B cell (primary cell): ENCODE measurements at regions not wholly inside any gene's neighbourhood (a gene's known extent, or its start where the extent isn't known, plus 50 kb on each side); places are given as distances from the start of the nearest gene placed in this dataset.

Experiments
- ATAC-seq: fragments of 200-7000 bp; cut with Tn5 transposase; one replicate; pipeline ENCODE4 v1.10.0; 2021; ENCODE audit warnings: low read depth, mild to moderate bottlenecking, moderate number of reproducible peaks, moderate library complexity
- CTCF ChIA-PET: fragments of 350-600 bp; sonication (Branson Sonifier 250); formaldehyde crosslinking; loops from one replicate; lab custom pipeline; 2021; ENCODE audit warnings: antibody characterized with exemption, inconsistent platforms; lab: Charles Lee
- POLR2A ChIA-PET: fragments of 350-600 bp; sonication (Branson Sonifier 250); formaldehyde crosslinking; loops from one replicate; lab custom pipeline; 2021; ENCODE audit warnings: antibody characterized with exemption; lab: Charles Lee
- DNase-seq: peaks from one replicate; pipeline ENCODE4 v3.0.0; 2013
- H2AFZ ChIP-seq: 2 replicates; pipeline ENCODE4 v1.6.1; 2012; ENCODE audit warnings: mild to moderate bottlenecking, low read depth, low read length; ENCODE audit not compliant: insufficient read depth, poor library complexity, severe bottlenecking
- H3K27ac ChIP-seq, 2 donors: 1 replicate in 1 of 2; 2 replicates in 1 of 2; pipeline ENCODE4 v1.5.1; 2012 to 2013; ENCODE audit warnings: low read length in 2 of 2, mild to moderate bottlenecking in 2 of 2, moderate library complexity in 1 of 2
- H3K27me3 ChIP-seq, 4 experiments: fragments of 200-600 bp in 1 of 4; sonication (generic) in 1 of 4; replicated peaks in 1 of 4; 1 replicate in 2 of 4; 2 replicates in 2 of 4; pipeline versions ENCODE4 v1.6.1 to v1.7.0; 2013 to 2016; ENCODE audit warnings: low read length in 3 of 4, mild to moderate bottlenecking in 2 of 4, mixed read lengths in 1 of 4, moderate library complexity in 1 of 4; ENCODE audit not compliant: insufficient read depth in 4 of 4, control insufficient read depth in 3 of 4; ENCODE audit errors: control extremely low read depth in 1 of 4
- H3K36me3 ChIP-seq, 2 experiments: replicated peaks in 1 of 2; 1 replicate in 1 of 2; 2 replicates in 1 of 2; pipeline versions ENCODE4 v1.6.1 to v1.7.1; 2013; ENCODE audit warnings: low read length in 1 of 2; ENCODE audit not compliant: insufficient read depth in 2 of 2, control insufficient read depth in 1 of 2; ENCODE audit errors: control extremely low read depth in 1 of 2, extremely low read depth in 1 of 2
- H3K4me1 ChIP-seq, 2 donors: fragments of 200-600 bp in 1 of 2; sonication (generic) in 1 of 2; 1 replicate in 1 of 2; 2 replicates in 1 of 2; pipeline versions ENCODE4 v1.5.1 to v1.6.1; 2013 to 2017; ENCODE audit warnings: low read length in 2 of 2; ENCODE audit not compliant: control insufficient read depth in 2 of 2, insufficient read depth in 2 of 2
- H3K4me2 ChIP-seq: replicated peaks from 2 replicates; pipeline ENCODE3; 2012; ENCODE audit warnings: mild to moderate bottlenecking, low read depth, low read length; ENCODE audit not compliant: poor library complexity, severe bottlenecking
- H3K4me3 ChIP-seq, 5 experiments: fragments of 200-600 bp in 1 of 5; sonication (generic) in 1 of 5; 1 replicate in 3 of 5; 2 replicates in 2 of 5; pipeline versions ENCODE4 v1.5.1 to v1.7.0; 2011 to 2016; ENCODE audit warnings: low read length in 4 of 5, mild to moderate bottlenecking in 4 of 5, low read depth in 2 of 5, control low read depth in 1 of 5, moderate library complexity in 1 of 5; ENCODE audit not compliant: insufficient read depth in 1 of 5; ENCODE audit errors: control extremely low read depth in 1 of 5, extremely low read depth in 1 of 5
- H3K79me2 ChIP-seq: fragments of 200-600 bp; sonication (generic); one replicate; pipeline ENCODE4 v1.6.0; 2016; ENCODE audit warnings: low read length; ENCODE audit not compliant: control insufficient read depth, insufficient read depth
- H3K9ac ChIP-seq: fragments of 200-600 bp; sonication (generic); 2 replicates; pipeline ENCODE4 v1.6.1; 2017; ENCODE audit warnings: mild to moderate bottlenecking, low read length, moderate library complexity
- H3K9me3 ChIP-seq, 3 donors: one replicate each; pipeline versions ENCODE4 v1.6.1 to v1.7.1; 2013; ENCODE audit warnings: low read length in 2 of 3; ENCODE audit not compliant: control insufficient read depth in 2 of 3, insufficient read depth in 1 of 3; ENCODE audit errors: control extremely low read depth in 1 of 3
- H4K20me1 ChIP-seq: 2 replicates; pipeline ENCODE4 v1.6.0; 2012; ENCODE audit warnings: mild to moderate bottlenecking, low read length; ENCODE audit not compliant: insufficient read depth, control insufficient read depth, poor library complexity, severe bottlenecking
- H3K27ac Mint-ChIP-seq: one replicate; pipeline ENCODE4 v1.8.0; 2021; ENCODE audit warnings: mixed read lengths
- H3K27me3 Mint-ChIP-seq: one replicate; pipeline ENCODE4 v1.8.0; 2021; ENCODE audit warnings: mixed read lengths
- H3K4me1 Mint-ChIP-seq: one replicate; pipeline ENCODE4 v1.8.0; 2021; ENCODE audit warnings: mixed read lengths
- H3K4me3 Mint-ChIP-seq: one replicate; pipeline ENCODE4 v1.8.0; 2021; ENCODE audit warnings: mixed read lengths
- H3K9me3 Mint-ChIP-seq: one replicate; pipeline ENCODE4 v1.8.0; 2022; ENCODE audit warnings: mixed read lengths; ENCODE audit not compliant: insufficient read depth
- EZH2 ChIP-seq: IDR thresholded peaks from 2 replicates; pipeline ENCODE4 v1.6.1; 2012; ENCODE audit warnings: borderline replicate concordance, low read depth, mild to moderate bottlenecking, moderate library complexity, low read length; ENCODE audit not compliant: insufficient read depth, poor library complexity, severe bottlenecking
- WGBS: methylation state at CpG from one replicate; pipeline ENCODE4 v1.1.5; 2013; ENCODE audit warnings: missing lambda C conversion rate; ENCODE audit not compliant: insufficient coverage; 5-methylcytosine and 5-hydroxymethylcytosine counted together
- intact Hi-C: fragments of 100-400 bp; cut with micrococcal nuclease; formaldehyde crosslinking; loops from one replicate; pipeline ENCODE4 v1.10.0; 2022
- TF ChIP-seq, protein P1 (sequence below): fragments of 200-600 bp; IDR thresholded peaks from one replicate; pipeline ENCODE4 v1.8.0; 2022; ENCODE audit warnings: antibody characterized with exemption, mild to moderate bottlenecking

DNA sequence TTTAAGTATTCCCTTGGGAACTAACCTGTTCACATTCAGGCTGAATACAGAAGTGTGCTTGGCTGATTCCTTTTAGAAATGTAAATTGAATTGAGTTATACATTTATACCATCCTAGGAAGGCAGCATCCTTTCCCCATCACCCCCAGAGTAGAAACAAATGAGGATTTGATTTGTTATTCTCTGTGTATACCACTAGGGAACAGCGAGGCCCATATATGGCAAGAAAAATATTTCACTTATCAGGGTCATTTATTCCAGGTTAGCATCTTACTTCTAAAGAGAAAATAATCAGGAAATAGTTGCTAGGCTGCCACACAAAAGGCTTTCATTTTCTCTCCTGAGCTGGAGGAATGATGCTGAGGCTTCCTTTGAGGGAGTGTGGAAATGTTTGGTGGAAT is 516.9 kb downstream of the PIK3C3 start:
- no CpG with 5 or more reads among the region's 1 CpG for WGBS

DNA sequence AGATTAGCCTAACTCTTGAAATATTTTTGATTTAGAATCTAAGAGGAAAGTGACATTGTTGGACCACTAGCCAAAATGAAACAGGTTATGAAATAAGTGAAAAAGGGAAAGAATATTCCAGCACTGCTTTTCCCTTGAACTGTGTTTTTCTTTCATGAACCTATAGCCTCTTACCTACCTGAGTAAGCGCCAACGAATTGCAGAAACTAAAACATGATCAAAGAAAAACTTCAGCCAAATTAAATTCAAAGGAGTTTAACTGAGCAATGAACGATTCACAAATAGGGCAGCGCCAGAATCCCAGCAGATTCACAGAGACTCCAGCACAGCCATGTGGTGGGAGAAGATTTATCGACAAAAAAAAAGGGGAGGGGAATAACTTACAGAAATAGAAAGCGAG is 518.6 kb downstream of the PIK3C3 start:
- Histone ChIP-seq H4K20me1 (no peaks in the 10 kb centered on the region), H3K36me3 (no peaks in the 10 kb centered on the region), H3K9me3 (no peaks in the 10 kb centered on the region), H3K4me1 (no peaks in the 10 kb centered on the region), H3K27me3 (no peaks in the 10 kb centered on the region), H3K79me2 (no peaks in the 10 kb centered on the region), H3K4me2 (no peak overlapping the region), H3K9ac (no peak overlapping the region), H2AFZ (no peak overlapping the region), H3K4me3 (no peak overlapping the region), H3K27ac (no peak overlapping the region)
- Mint-ChIP-seq H3K27me3 (no peaks in the 10 kb centered on the region), H3K4me1 (no peaks in the 10 kb centered on the region), H3K9me3 (no peaks in the 10 kb centered on the region), H3K27ac (no peak overlapping the region), H3K4me3 (no peak overlapping the region)
- ChIA-PET POLR2A (no interaction called here), CTCF (no interaction called here)
- TF ChIP-seq, protein P1, sequence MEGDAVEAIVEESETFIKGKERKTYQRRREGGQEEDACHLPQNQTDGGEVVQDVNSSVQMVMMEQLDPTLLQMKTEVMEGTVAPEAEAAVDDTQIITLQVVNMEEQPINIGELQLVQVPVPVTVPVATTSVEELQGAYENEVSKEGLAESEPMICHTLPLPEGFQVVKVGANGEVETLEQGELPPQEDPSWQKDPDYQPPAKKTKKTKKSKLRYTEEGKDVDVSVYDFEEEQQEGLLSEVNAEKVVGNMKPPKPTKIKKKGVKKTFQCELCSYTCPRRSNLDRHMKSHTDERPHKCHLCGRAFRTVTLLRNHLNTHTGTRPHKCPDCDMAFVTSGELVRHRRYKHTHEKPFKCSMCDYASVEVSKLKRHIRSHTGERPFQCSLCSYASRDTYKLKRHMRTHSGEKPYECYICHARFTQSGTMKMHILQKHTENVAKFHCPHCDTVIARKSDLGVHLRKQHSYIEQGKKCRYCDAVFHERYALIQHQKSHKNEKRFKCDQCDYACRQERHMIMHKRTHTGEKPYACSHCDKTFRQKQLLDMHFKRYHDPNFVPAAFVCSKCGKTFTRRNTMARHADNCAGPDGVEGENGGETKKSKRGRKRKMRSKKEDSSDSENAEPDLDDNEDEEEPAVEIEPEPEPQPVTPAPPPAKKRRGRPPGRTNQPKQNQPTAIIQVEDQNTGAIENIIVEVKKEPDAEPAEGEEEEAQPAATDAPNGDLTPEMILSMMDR: no peak
- DNase-seq (no peak), ATAC-seq (no peak)
- intact Hi-C loops: no loop called here
- WGBS: 88% methylated on average over 4 of the region's 6 CpGs

More for the DNA sequence above, 516.9 kb downstream of the PIK3C3 start:
- Mint-ChIP-seq H3K27ac (no peak overlapping the region), H3K9me3 (no peaks in the 10 kb centered on the region), H3K27me3 (no peaks in the 10 kb centered on the region), H3K4me1 (no peaks in the 10 kb centered on the region), H3K4me3 (no peak overlapping the region)
- Histone ChIP-seq H3K27me3 (no peaks in the 10 kb centered on the region), H3K79me2 (no peaks in the 10 kb centered on the region), H2AFZ (no peak overlapping the region), H3K4me2 (no peak overlapping the region), H3K4me1 (no peaks in the 10 kb centered on the region), H3K4me3 (no peak overlapping the region), H4K20me1 (no peaks in the 10 kb centered on the region), H3K9me3 (no peaks in the 10 kb centered on the region), H3K9ac (no peak overlapping the region), H3K27ac (no peak overlapping the region), H3K36me3 (no peaks in the 10 kb centered on the region)
- ATAC-seq (no peak), DNase-seq (no peak)
- ChIA-PET CTCF (no interaction called here), POLR2A (no interaction called here)
- TF ChIP-seq, protein P1: no peak
- TF ChIP-seq EZH2: no peak
- intact Hi-C loops: no loop called here
